GM21381 (cell line): ENCODE measurements at regions not wholly inside any gene's neighbourhood (a gene's known extent, or its start where the extent isn't known, plus 50 kb on each side); places are given as distances from the start of the nearest gene placed in this dataset.
"Not testable (repeated sequence)": the region's sequence is repeated elsewhere in the genome, so short reads cannot be mapped to it uniquely, and the experiment has no call there.

Experiments
- ATAC-seq: cut with Tn5 transposase; IDR thresholded peaks from one replicate; pipeline ENCODE4 v1.9.1; 2021; ENCODE audit warnings: mild to moderate bottlenecking, moderate library complexity; ENCODE audit not compliant: unreplicated experiment

DNA sequence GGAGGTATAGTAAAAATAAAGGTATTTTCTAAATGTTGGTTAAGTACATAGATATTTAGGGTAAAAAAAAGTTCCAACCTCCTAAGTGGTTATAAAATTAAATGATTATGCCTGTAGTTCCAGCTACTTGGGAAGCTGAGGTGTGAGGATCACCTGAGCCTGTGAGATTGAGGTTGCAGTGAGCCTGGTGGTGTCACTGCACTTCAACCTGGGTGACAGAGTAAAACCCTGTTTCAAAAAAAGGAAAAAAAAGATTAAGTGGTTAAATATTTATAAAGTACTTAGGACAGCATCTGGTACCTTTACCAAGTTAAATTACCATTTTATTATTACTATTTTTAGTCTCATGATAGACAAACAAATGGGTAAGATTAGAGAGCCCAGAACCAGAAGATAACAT lies 1801.0 kb downstream of the C4orf33 start:
- no peak for ATAC-seq

DNA sequence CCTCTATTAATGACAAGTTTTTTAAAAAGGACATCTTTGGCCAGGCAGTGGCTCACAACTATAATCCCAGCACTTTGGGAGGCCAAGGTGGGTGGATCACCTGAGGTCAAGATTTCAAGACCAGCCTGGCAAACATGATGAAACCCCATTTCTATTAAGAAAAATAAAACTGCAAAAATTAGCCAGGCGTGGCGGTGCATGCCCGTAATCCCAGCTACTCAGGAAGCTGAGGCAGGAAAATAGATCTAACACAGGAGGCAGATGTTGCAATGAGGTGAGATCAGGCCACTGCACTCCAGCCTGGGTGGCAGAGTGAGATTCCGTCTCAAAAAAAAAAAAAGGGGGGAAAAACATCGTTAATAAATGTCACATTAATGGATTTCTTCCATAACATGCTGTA lies 1805.4 kb downstream of the C4orf33 start:
- ATAC-seq, result no peak

DNA sequence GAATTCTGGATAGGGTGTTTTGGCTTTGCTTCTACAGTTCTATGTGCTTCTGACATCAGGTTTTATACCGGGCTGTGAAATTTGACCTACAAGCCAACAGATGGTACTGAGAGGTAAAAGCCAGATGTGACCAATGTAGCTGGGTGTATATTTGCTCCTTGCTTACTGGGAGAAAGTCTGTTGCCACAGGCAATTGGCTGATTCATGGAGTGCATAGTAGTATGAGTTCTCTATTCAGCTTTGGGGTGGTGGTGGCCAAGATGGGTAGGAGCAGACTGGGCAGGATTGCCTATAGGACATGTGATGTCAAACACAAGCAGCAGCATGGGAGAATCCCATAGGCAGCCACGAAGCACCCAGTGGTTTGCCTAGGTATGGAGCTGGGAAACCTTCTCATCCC lies 1827.0 kb downstream of the C4orf33 start:
- ATAC-seq, result no peak

DNA sequence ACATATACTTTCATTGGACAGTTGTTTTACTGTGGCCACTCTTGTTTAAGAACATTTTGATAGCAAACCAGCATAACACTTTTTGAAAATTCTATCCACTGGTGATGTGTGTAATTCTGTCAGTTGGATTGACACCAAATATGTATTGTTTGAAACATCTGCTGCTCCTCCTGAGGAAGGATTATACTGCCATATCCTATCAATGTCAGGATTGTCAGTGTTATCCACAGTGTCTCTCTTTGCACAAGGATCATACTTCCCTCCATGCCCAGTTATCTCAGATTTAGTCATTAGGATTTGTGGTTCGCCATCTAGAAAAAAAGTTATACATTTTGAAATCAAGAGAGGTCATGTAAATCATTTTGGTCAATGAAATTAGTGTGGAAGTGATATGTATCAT lies 1859.6 kb downstream of the C4orf33 start:
- no peak for ATAC-seq

DNA sequence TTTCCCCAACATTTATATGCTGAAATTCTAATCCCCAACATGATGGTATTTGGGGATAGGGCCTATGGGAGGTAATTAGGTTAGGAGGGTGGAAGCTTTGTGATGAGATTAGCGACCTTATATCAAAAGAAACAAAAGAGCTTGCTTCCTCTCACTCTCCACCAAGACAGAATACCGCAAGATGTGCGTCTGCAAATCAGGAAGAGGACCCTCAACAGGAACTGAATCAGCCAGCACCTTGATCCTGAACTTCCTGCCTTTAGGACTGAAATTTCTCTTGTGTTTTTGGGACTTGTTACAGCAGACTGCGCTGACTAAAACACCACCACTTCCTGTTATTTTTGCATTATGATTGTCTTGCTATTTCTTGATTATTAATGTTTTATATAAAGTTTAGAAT lies 1889.4 kb downstream of the C4orf33 start:
- no peak for ATAC-seq

DNA sequence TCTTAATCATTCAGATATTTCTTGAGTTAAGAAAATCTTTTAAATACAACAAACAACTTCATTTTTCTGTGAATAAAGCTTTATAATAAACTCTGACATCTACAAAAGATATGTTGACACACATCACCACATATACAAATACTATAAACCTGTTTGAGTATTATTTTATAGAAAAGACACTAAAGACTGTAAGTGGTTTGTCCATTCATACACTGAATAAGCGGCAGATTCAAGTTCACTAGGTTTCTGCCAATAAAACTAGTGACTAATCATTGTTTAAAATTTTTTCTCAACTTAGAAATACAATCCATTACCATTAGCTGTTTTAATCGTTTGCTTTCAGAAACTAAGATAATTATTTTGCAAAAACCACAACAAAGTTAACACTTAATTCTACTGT lies 1900.0 kb downstream of the C4orf33 start:
- ATAC-seq, result no peak

DNA sequence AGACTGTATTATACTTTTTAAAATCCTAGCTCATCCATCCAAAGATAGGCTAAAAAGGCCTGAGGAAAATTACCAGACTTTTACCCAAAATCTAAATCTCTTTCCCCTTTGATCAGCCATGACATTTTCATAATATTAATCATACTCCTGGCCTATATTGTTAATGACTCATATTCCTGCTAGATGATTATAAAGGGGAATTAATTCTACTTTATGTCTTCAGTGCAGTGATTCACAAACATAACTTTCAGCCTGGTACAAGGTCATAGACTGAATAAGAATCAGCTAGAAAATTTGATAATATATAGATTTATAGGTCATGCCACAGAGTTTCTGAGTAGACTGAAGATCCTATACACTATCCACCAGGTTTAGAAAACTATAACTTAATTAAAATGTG lies 1905.4 kb downstream of the C4orf33 start:
- ATAC-seq, result no peak

DNA sequence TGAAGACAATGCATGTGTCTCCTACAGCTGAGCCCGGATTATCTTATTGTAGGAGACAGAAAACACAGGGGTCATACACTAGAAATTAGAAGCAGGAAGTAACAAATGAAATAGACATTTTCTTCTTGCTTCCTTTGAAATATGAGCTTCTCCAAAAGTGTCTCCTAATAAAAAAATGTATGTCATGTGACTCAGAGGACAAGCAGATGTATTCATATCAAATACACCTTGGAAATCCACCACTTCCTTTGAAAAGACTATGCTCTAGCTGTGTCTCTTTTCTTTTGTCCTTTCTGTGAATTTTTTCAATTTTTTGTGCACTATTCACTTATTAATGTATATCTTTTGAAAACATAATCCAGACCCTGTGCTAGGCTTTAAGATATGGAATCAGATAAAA lies 1906.2 kb downstream of the C4orf33 start:
- ATAC-seq, result no peak

DNA sequence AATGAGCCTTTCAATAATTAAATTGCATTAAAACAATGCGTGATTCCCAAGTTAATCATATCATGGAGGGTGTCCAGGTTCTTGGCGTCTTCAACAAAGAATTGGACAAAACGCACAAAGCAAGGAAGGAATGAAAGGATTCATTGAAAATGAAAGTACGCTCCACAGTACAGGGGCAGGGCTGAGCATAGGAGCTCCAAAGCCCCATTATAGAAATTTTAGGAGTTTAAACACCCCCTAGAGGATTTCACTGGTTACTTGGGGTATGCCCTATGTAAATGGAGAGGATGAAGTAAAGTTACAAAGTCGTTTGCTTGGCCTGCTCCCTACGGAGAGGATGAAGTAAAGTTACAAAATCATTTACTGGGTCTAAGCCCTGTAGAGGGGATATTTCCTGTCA lies 1910.4 kb downstream of the C4orf33 start:
- no peak for ATAC-seq

DNA sequence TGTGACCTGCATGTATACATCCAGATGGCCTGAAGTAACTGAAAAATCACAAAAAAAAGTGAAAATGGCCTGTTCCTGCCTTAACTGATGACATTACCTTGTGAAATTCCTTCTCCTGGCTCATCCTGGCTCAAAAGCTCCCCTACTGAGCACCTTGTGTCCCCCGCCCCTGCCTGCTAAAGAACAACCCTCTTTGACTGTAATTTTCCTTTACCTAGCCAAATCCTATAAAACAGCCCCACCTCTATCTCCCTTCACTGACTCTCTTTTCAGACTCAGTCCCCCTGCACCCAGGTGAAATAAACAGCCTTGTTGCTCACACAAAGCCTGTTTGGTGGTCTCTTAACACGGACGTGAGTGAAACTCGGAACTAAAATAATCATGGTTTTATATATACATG lies 1916.0 kb downstream of the C4orf33 start:
- ATAC-seq, result not testable (repeated sequence)

DNA sequence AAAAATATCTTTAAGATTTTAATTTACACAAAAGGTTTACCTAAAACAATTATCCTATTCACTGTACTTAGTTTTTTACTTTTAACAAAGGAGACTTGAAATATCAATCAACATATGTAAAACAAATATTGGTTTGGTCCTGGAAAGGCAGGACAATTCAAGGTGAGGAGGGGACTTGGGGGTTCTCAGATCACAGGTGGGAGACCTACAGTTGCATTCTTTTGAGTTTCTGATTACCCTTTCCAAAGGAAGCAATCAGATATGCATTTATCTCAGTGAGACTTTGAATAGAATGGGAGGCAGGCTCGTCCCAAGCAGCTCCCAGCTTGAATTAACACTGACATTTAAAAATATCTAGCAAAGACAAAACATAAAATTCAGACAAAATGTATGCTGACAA lies 1917.3 kb downstream of the C4orf33 start:
- ATAC-seq, result no peak

DNA sequence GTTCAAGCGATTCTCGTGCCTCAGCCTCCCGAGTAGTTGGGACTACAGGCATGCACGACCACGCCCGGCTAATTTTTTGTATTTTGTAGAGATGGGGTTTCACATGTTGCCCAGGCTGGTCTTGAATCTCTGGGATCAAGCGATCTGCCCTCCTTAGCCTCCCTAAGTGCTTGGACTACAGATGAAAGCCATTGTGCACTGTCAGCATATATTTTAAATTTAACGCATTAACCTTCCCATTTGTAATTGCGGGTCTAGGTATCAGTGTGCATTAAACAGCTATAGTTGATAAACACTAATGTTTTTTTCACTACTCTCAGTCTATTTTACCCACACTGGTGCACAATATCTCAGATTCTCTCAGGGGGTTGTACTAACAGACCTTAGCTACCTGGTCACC lies 1930.8 kb downstream of the C4orf33 start:
- ATAC-seq, result no peak

DNA sequence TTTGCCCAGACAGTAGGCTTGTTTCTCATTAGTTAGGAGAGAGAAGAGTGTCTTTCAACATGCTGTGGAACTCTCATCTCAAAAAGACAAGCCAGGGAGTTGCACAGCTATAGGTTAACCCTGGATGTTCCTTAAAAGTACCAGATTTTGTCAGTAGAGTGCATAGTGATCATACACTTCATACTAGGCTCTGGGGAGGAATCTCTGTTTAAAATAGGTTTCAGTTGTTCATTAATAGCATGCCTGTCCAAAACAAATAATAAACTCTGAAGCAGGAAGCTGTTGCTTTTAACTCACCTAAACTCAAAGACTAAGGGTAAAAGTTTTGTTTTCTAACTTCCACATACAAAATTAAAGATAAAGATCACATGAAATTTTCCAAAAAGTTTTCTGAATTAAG lies 1948.4 kb downstream of the C4orf33 start:
- ATAC-seq, result no peak

DNA sequence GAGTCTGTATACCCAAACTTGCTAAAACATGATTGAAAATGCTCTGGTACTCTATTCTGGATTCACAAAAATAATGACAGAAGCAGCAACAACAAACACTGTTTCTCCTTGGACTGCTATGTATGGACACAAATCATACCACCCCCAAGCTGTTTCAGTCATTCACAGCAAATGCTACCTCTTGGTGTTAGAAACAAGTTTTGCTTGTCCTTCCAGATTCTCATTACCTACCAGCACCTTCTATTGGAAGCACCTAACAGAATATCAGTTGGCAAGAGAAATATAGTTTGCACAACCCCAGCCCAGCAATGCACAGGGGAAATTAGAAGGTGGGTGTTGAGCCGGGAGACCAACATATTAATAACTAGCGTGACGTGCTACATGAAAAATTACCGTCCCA lies 1950.9 kb downstream of the C4orf33 start:
- no peak for ATAC-seq

DNA sequence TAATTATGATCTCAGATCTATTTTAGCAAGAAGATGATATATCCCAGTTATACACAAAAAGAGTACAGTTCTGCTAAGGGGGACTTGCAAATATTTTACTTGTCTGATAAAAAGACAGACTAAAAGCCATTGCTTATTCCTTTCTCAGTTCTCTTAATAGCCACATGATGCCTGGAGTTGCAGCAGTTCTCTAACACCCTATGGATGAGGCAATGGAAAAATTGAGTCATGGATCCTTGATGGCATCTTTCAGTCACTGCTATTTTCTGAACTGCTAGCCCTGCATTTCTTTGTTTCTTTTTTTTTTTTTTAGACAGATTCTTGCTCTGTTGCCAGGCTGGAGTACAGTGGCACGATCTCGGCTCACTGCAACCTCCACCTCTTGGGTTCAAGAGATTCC lies 1956.7 kb downstream of the C4orf33 start:
- no peak for ATAC-seq

DNA sequence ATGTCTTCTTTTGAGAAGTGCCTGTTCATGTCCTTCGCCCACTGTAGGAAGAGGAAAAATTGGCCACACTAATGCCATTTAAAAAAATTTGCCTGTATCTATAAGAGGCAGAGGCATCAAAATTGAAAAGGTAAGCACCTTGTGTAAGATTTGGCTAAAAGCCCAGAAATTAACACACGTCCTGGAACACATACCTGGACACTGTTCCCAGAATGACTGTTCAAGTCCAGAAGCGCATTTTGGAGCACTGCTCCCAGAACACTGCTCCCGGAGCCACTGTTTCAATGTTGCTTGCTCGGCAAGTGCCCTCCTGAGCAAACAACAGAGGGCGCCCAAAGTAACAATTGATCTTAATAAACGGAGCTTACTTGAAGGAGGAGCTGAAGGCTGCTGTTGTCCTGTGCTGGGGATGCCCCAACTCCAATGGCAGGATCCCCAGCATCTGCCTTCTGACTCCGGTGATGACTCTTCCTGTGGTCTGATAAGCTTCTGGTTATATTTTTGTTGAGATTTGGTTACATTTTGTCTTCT lies 1958.6 kb downstream of the C4orf33 start:
- no peak for ATAC-seq

DNA sequence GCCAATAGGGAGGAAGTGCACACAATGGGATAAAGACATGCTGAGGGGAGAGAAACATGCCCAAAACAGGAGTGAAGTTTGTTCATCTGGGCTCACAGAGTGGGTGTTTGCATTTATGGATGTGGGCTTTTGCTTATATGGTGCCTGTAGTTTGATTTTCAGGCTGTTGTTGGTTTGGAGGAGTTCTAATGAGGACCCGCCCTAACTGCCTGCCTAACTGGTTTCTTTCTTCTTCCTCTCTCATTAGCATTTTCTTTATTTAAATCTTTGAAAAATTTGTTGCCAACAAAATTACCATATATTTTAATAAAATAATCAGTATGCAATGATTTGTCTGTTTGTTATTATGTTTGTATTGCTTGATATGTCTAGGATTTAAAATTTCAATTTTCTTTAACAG lies 1965.8 kb downstream of the C4orf33 start:
- ATAC-seq, result no peak

DNA sequence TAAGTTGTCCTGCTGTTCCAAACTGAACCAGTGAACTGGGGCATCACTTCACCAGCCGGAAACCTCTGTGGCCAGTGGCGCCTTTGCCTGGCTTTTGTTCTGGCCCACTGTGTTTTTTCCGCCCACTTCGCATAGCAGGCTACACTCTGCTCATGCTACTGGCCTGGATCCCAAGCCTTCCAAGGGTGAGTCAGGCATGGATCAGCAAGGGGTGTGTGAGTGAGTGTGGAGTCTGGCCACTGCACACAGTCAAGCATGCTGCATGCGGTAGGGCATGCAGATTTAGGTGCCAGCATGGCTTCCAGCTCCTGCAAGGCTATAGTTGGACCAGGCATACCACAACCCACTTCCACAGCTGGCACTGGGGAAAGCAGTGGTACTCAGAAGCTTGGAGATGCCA lies 1967.9 kb downstream of the C4orf33 start:
- no peak for ATAC-seq

DNA sequence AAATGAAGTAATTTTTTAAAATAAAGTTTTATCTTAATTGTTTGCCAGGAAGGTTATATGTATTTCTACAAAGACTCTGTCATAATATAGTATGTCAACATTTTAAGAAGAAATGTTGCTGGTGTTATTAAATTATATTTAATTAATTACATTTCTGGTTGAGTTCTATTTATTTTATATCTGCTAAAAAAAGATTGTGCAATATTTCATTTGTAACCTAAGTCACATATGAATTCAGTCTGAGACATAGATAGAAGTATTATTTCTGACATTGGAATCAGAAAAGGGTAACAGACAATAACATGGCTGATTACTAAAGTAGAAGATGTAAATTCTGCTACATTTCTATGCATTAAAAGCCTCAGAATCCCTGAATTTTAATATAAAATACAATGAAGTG lies 1985.1 kb downstream of the C4orf33 start:
- ATAC-seq, result no peak

DNA sequence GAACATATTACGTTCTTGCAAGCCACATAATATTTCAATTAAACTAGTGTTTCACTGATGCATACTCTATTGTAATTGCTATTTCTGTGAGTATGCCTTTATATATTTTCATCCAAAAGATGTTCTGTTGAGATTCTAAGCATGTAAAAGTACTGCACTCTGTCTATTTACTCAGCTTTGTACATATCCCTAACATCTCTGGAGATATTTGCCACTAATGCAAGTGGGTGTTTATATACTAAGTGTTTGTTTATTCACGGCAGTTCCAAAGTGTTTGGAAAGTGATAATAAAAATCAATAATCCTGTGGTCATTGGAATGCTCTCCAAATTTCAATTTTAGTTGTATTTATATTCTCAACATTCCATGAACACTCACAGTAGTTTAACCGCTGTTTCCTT lies 1989.0 kb downstream of the C4orf33 start:
- ATAC-seq, result no peak

DNA sequence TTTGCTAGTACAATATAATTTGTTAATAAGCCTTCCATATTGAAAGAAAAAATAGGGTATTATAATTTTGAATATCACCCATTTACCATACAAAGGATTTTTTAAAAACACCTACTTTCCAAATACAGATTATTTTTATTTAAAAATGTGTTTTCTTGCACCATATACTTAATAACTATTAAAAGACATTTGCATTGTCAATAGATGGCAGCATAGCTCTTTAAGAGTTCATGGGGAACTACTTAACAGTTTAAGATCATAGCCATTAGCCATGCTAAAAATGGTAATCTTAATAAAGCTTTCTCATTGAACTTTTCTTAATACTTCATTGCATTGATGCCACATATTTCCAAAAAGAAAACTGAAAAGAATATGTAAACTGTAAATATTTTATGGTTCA lies 1995.9 kb downstream of the C4orf33 start:
- ATAC-seq, result no peak

DNA sequence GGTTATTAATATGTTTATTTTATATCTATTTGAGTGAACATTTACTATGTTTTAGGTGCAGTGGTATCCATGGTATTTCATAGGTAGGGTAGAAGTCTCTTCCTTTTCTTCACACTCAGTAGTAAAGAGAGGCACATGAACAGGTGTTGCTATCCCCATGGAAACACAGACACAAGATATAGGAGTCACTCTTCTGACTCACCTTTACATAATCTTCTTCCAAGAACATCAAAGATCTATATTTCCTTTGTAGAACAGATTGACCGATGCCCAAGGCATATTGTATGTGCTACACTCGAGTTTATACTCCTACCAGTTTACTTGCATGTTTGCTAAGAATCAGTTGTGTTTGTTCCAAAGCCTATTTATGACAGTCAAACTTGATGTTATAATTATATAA lies 1997.4 kb downstream of the C4orf33 start:
- ATAC-seq, result no peak

DNA sequence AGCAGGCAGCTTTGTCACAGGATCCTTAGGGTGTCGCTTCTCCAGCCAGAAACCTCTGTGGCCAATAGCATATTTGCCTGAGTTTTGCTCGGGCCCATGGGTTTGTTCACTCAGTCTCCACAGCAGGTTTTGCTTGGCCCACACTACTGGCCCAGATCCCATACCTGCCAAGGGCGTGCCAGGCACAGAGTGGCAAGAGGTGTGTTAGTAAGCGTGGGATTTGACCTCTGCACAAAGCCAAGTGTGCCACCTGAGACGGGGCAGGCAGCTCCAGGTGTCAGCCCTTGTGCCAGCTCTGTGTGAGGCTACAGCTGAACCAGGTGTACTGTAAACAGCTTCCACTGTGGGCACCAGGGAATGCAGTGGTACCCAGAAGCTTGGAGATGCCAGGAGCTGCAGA lies 2003.0 kb downstream of the C4orf33 start:
- no peak for ATAC-seq

DNA sequence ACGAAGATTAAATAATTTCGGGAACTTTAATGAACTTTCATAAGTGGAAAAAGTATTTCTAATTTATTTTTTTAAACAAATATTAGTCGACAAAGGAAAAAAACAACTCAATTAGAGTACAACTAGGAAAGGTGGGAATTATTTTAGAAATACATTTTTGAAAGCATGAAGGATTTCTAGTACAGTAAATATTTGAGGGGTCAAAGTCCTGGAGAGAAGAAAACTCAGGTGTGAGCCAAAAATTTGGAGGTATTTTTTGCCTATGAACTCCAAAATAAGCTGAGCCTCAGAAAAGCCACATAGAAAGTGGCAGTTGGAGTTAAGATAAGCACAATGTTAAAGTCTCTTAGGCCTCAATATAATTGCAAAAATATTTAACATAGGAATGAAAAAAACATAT lies 2017.3 kb downstream of the C4orf33 start:
- no peak for ATAC-seq
